ENCODE measurements at regions not wholly inside any gene's neighbourhood (a gene's known extent, or its start where the extent isn't known, plus 50 kb on each side); places are given as distances from the start of the nearest gene placed in this dataset.

GRCh38 chr12:85626001-85626783, 210.0 kb downstream of the RASSF9 start:
- TF ChIP-seq POLR2A (IDR thresholded peaks at IDR 0.05) (no peak), POLR2AphosphoS5 (IDR thresholded peaks at IDR 0.05) (no peak)
- TF ChIP-seq, protein P1, sequence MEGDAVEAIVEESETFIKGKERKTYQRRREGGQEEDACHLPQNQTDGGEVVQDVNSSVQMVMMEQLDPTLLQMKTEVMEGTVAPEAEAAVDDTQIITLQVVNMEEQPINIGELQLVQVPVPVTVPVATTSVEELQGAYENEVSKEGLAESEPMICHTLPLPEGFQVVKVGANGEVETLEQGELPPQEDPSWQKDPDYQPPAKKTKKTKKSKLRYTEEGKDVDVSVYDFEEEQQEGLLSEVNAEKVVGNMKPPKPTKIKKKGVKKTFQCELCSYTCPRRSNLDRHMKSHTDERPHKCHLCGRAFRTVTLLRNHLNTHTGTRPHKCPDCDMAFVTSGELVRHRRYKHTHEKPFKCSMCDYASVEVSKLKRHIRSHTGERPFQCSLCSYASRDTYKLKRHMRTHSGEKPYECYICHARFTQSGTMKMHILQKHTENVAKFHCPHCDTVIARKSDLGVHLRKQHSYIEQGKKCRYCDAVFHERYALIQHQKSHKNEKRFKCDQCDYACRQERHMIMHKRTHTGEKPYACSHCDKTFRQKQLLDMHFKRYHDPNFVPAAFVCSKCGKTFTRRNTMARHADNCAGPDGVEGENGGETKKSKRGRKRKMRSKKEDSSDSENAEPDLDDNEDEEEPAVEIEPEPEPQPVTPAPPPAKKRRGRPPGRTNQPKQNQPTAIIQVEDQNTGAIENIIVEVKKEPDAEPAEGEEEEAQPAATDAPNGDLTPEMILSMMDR (IDR thresholded peaks at IDR 0.05), result no peak
